GM23248 (cell line): ENCODE measurements at regions not wholly inside any gene's neighbourhood (a gene's known extent, or its start where the extent isn't known, plus 50 kb on each side); places are given as distances from the start of the nearest gene placed in this dataset.
A peak's percentile ranks its signal among the peaks of the same experiment; 100 is the strongest.

Experiments
- DNase-seq: peaks from one replicate; pipeline ENCODE4 v3.0.0-alpha.2; 2015
- H2AFZ ChIP-seq: fragments of 200-600 bp; sonication (generic); 2 replicates; pipeline ENCODE4 v1.6.1; 2016; ENCODE audit warnings: antibody characterized with exemption
- H3F3A ChIP-seq: fragments of 200-600 bp; sonication (generic); 2 replicates; pipeline ENCODE4 v1.6.1; 2016; ENCODE audit warnings: mild to moderate bottlenecking, antibody characterized with exemption, mixed run types; ENCODE audit not compliant: insufficient read depth
- H3K27ac ChIP-seq: fragments of 200-600 bp; sonication (generic); 2 replicates; pipeline ENCODE4 v1.5.1; 2016; ENCODE audit warnings: mild to moderate bottlenecking
- H3K27me3 ChIP-seq: fragments of 200-600 bp; sonication (generic); replicated peaks from 2 replicates; pipeline ENCODE4 v1.6.1; 2016; ENCODE audit warnings: mild to moderate bottlenecking; ENCODE audit not compliant: insufficient read depth
- H3K36me3 ChIP-seq: fragments of 200-600 bp; sonication (generic); 2 replicates; pipeline ENCODE4 v1.6.1; 2016; ENCODE audit warnings: low read depth, mild to moderate bottlenecking
- H3K4me1 ChIP-seq: fragments of 200-600 bp; sonication (generic); 2 replicates; pipeline ENCODE4 v1.6.1; 2016; ENCODE audit warnings: mild to moderate bottlenecking; ENCODE audit not compliant: insufficient read depth
- H3K4me2 ChIP-seq: fragments of 200-600 bp; sonication (generic); one replicate; pipeline ENCODE4 v1.6.1; 2016; ENCODE audit warnings: mild to moderate bottlenecking; ENCODE audit not compliant: unreplicated experiment
- H3K4me3 ChIP-seq: fragments of 200-600 bp; sonication (generic); 2 replicates; pipeline ENCODE4 v1.5.1; 2016; ENCODE audit warnings: mild to moderate bottlenecking
- H3K79me2 ChIP-seq: fragments of 200-600 bp; sonication (generic); 2 replicates; pipeline ENCODE4 v1.6.1; 2016; ENCODE audit warnings: mild to moderate bottlenecking; ENCODE audit not compliant: insufficient read depth
- H3K9ac ChIP-seq: fragments of 200-600 bp; sonication (generic); 2 replicates; pipeline ENCODE4 v1.6.1; 2016; ENCODE audit warnings: mild to moderate bottlenecking
- H3K9me2 ChIP-seq: fragments of 200-600 bp; sonication (generic); 2 replicates; pipeline ENCODE4 v1.6.1; 2016; ENCODE audit warnings: mixed run types, mild to moderate bottlenecking, moderate library complexity; ENCODE audit not compliant: insufficient read depth
- H3K9me3 ChIP-seq: fragments of 200-600 bp; sonication (generic); one replicate; pipeline ENCODE4 v1.6.1; 2017; ENCODE audit warnings: low read depth
- H4K20me1 ChIP-seq: fragments of 200-600 bp; sonication (generic); 2 replicates; pipeline ENCODE4 v1.6.0; 2016; ENCODE audit not compliant: insufficient read depth
- EZH2 ChIP-seq: fragments of 200-600 bp; sonication (generic); IDR thresholded peaks from 2 replicates; pipeline ENCODE4 v1.6.1; 2018; ENCODE audit warnings: antibody characterized with exemption, mild to moderate bottlenecking; ENCODE audit not compliant: insufficient read depth, poor library complexity, severe bottlenecking
- EZH2phosphoT487 ChIP-seq: fragments of 200-600 bp; sonication (generic); IDR thresholded peaks from 2 replicates; pipeline ENCODE4 v1.6.1; 2018; ENCODE audit warnings: antibody characterized with exemption, moderate library complexity, mild to moderate bottlenecking, low read depth; ENCODE audit not compliant: insufficient read depth
- WGBS, 2 experiments: methylation state at CpG; one replicate each; pipeline ENCODE4 v1.1.6; 2015 to 2017; ENCODE audit warnings: low lambda C conversion rate in 2 of 2, low coverage in 1 of 2; ENCODE audit errors: missing lambda C conversion rate in 2 of 2; 5-methylcytosine and 5-hydroxymethylcytosine counted together
- in situ Hi-C: fragments of 300-500 bp; cut with MboI; formaldehyde crosslinking; loops from 2 replicates; pipeline ENCODE4 v1.15.0; 2020

GRCh38 chr3:99551520-99551919 lies 86.9 kb upstream of the COL8A1 start:
- Histone ChIP-seq H4K20me1 (no peaks in the 10 kb centered on the region), H3K4me3 (no peak overlapping the region), H3K9ac (no peak overlapping the region), H3K27ac (no peak overlapping the region), H3K79me2 (no peaks in the 10 kb centered on the region), H3K9me3 (no peaks in the 10 kb centered on the region), H3F3A (peaks cover 6% of the 10 kb centered on the region; the same call in 1 of the 2 replicates), H3K36me3 (no peaks in the 10 kb centered on the region), H3K4me1 (0 out of 2 replicates have a peak, but pooled peaks cover 8% of the 10 kb centered on the region), H2AFZ (no peak overlapping the region), H3K9me2 (no peaks in the 10 kb centered on the region; the same call in 1 of the 2 replicates), H3K4me2 (no peak overlapping the region), H3K27me3 (no peaks in the 10 kb centered on the region)
- no peak for TF ChIP-seq EZH2
- no peak for TF ChIP-seq EZH2phosphoT487
- DNase-seq: peak; percentile 25
- WGBS, 2 experiments: 73 to 78% methylated on average over 1 of the region's 1 CpG
- in situ Hi-C loops: no loop called here

DNA sequence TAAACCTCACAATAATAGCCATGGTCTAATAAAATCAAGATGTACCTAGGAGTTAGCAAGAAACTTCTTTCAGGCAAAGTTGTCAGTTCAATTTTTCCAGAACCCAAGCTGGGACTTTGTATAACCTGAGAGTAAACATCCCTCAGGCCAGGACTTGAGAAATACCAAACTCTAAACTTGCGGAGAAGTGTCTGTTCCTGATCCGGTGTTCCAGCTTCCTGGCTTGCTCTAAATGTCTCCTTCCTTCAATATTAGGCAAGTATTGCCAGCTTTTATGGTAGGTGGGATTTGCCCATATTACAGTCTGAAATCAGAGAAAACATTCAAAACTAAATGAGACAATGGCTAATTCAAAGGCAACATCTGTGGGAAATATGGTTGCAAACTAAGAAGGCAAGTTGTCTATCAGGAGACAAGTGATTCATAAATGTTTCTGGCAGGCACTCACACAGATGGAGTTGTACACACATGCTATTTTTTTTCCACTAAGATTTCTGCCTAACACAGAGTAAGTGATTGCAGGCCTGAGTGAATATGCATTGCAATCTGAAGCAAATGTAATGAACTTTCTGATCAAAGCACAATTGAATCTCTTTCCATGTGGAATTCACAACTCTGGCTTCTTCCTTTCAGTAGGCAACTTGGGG lies 88.3 kb upstream of the COL8A1 start:
- H3F3A ChIP-seq: peaks cover 11% of the 10 kb centered on the region; the same call in 1 of the 2 replicates
- WGBS, 2 experiments: 56 to 59% methylated on average over 2 of the region's 2 CpGs
- H3K4me3 ChIP-seq: no peak overlapping the region
- H3K4me1 ChIP-seq: peaks cover 12% of the 10 kb centered on the region; the same call in 1 of the 2 replicates
- no peak overlapping the region for H3K9ac ChIP-seq
- H3K9me2 ChIP-seq: no peaks in the 10 kb centered on the region; the same call in 1 of the 2 replicates
- H3K36me3 ChIP-seq: no peaks in the 10 kb centered on the region
- no peaks in the 10 kb centered on the region for H3K9me3 ChIP-seq
- H2AFZ ChIP-seq: no peak overlapping the region
- no peaks in the 10 kb centered on the region for H4K20me1 ChIP-seq
- no peaks in the 10 kb centered on the region for H3K79me2 ChIP-seq
- no peaks in the 10 kb centered on the region for H3K27me3 ChIP-seq
- in situ Hi-C loops: no loop called here
- DNase-seq: peak; percentile 57
- H3K4me2 ChIP-seq: no peak overlapping the region
- TF ChIP-seq EZH2: no peak
- TF ChIP-seq EZH2phosphoT487: no peak
- H3K27ac ChIP-seq: no peak overlapping the region

DNA sequence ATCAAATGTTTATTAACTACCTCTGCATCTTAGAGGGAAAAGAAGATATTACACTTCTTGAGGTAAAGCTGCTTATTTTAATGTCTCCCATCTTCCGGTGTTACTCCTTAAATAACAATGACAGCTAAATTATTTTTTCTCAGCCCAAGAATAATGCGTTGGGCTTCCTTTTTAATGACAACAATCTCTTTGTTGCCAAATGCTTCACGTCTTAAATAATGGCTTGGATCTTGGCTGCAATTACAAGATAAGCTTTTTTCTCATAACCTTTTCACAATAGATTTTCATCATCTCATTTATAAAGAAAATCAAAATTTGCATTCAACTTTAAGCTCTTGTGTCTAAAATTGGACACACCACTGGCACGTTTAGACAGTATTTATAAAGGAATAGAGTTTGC lies 89.2 kb upstream of the COL8A1 start:
- no peak for DNase-seq
- in situ Hi-C loops: no loop called here
- Histone ChIP-seq H3K9ac (no peak overlapping the region), H3K4me3 (no peak overlapping the region), H3K9me3 (no peaks in the 10 kb centered on the region), H3K4me1 (peaks cover 21% of the 10 kb centered on the region), H3K9me2 (no peaks in the 10 kb centered on the region; the same call in 1 of the 2 replicates), H3K27ac (no peak overlapping the region), H3K79me2 (no peaks in the 10 kb centered on the region), H3F3A (peaks cover 18% of the 10 kb centered on the region), H3K27me3 (no peaks in the 10 kb centered on the region), H3K4me2 (no peak overlapping the region), H3K36me3 (no peaks in the 10 kb centered on the region), H2AFZ (no peak overlapping the region), H4K20me1 (no peaks in the 10 kb centered on the region)
- TF ChIP-seq EZH2 (no peak), EZH2phosphoT487 (no peak)
- WGBS, 2 experiments: 71 to 80% methylated on average over 4 of the region's 4 CpGs

GRCh38 chr3:99548674-99549073 lies 89.7 kb upstream of the COL8A1 start:
- Histone ChIP-seq H3K27ac (no peak overlapping the region), H3K9me2 (no peaks in the 10 kb centered on the region; the same call in 1 of the 2 replicates), H3F3A (peaks cover 21% of the 10 kb centered on the region), H3K36me3 (no peaks in the 10 kb centered on the region), H3K9me3 (no peaks in the 10 kb centered on the region), H4K20me1 (no peaks in the 10 kb centered on the region), H3K27me3 (no peaks in the 10 kb centered on the region), H3K4me1 (peaks cover 27% of the 10 kb centered on the region), H3K4me3 (no peak overlapping the region), H3K79me2 (no peaks in the 10 kb centered on the region), H3K9ac (no peak overlapping the region), H2AFZ (no peak overlapping the region), H3K4me2 (no peak overlapping the region)
- TF ChIP-seq EZH2phosphoT487 (no peak), EZH2 (no peak)
- WGBS, 2 experiments: 95 to 100% methylated on average over 1 of the region's 1 CpG
- DNase-seq: no peak
- in situ Hi-C loops: no loop called here
